ENCODE measurements at regions not wholly inside any gene's neighbourhood (a gene's known extent, or its start where the extent isn't known, plus 50 kb on each side); places are given as distances from the start of the nearest gene placed in this dataset.
"Not testable (repeated sequence)": the region's sequence is repeated elsewhere in the genome, so short reads cannot be mapped to it uniquely, and the experiment has no call there.

GRCh38 chr1:60842304-60842703, 240.1 kb upstream of the NFIA start:
- intact Hi-C loops (cut with DNase I) = loop anchor here in 5 of 10 donors (10.0 kb wide), 4 partner anchors 202 to 1012 kb away; no protein-coding TSS in a partner anchor
- Histone ChIP-seq H3K4me1 (no peaks in the 10 kb centered on the region), H3K27me3 (no peaks in the 10 kb centered on the region), H3K27ac (no peak overlapping the region), H3K4me3 (no peak overlapping the region), H3K36me3 (no peaks in the 10 kb centered on the region), H3K9me3 (peaks cover 0 to 17% (median 5%) of the 10 kb centered on the region in 12 donors)
- DNase-seq = no peak
- ATAC-seq = no peak
- TF ChIP-seq, protein P1, sequence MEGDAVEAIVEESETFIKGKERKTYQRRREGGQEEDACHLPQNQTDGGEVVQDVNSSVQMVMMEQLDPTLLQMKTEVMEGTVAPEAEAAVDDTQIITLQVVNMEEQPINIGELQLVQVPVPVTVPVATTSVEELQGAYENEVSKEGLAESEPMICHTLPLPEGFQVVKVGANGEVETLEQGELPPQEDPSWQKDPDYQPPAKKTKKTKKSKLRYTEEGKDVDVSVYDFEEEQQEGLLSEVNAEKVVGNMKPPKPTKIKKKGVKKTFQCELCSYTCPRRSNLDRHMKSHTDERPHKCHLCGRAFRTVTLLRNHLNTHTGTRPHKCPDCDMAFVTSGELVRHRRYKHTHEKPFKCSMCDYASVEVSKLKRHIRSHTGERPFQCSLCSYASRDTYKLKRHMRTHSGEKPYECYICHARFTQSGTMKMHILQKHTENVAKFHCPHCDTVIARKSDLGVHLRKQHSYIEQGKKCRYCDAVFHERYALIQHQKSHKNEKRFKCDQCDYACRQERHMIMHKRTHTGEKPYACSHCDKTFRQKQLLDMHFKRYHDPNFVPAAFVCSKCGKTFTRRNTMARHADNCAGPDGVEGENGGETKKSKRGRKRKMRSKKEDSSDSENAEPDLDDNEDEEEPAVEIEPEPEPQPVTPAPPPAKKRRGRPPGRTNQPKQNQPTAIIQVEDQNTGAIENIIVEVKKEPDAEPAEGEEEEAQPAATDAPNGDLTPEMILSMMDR (IDR thresholded peaks at IDR 0.05) = no peak
- TF ChIP-seq POLR2A (IDR thresholded peaks at IDR 0.05) = no peak
- WGBS, 4 donors = 80 to 95% (median 92%) methylated on average over 2 of the region's 2 CpGs

DNA sequence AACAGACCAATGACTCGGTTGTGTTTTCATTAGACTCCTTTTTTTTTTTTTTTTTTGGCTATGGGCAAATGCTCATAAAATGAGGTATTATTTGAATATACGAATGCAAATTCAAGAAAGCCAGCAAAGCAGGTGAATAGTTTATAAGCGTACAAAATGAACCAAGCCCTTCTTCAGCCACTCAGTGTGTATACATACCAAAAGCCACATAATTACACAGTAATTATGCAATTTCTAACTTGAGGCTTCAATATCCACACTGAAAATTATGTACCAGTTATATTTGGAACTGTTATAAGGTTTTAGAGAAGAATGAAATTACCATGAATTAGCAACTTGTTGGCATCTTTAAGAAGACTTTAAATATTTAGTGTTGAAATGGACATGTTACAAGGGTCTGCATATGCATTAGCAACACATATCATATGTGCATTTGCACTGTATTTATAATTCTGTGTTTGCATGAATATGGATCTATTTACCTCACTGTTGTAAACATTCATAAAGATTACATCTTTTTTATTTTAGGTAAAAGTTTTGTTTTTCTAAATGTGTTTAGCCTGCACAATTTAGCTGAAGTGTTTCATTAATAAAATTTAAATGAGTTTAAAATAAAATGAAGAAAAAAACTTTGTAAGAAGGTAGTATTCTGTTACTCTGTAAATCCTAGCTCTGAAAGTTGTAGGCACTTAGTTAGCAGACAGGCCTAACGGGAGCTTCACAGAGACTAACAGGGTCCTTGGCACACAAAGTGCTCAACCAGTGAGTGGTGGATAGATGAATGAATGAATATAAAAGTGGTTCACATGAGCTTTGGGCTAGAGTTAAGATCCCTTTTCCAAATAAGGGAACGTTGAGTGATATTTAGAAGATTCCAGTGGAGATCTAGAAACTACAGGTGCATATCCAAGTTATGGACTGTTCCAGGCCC, 241.0 kb upstream of the NFIA start:
- intact Hi-C loops (cut with DNase I) = loop anchor here in 5 of 10 donors (10.0 kb wide), 4 partner anchors 203 to 1013 kb away; no protein-coding TSS in a partner anchor
- Histone ChIP-seq H3K27ac (no peak overlapping the region), H3K4me1 (no peaks in the 10 kb centered on the region), H3K36me3 (no peaks in the 10 kb centered on the region), H3K27me3 (no peaks in the 10 kb centered on the region), H3K4me3 (no peak overlapping the region), H3K9me3 (peaks cover 0 to 17% (median 5%) of the 10 kb centered on the region in 12 donors)
- ATAC-seq (no peak), DNase-seq (no peak)
- TF ChIP-seq, protein P1 (IDR thresholded peaks at IDR 0.05) = no peak
- no peak for TF ChIP-seq POLR2A (IDR thresholded peaks at IDR 0.05)
- WGBS, 4 donors = 80 to 96% (median 92%) methylated on average over 5 of the region's 5 CpGs

DNA sequence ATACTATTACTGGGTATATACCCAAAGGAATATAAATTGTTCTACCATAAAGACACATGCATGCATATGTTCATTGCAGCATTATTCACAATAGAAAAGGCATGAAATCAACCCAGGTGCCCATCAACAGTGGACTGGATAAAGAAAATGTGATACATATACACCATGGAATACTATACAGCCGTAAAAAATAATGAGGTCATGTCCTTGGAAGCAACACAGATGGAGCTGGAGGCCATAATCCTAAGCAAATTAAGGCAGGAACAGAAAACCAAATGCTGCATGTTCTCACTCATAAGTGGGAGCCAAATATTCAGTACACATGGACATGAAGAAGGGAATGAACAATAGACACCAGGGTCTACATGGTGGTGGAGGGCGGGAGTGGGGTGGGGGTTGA, 241.9 kb upstream of the NFIA start:
- H3K36me3 ChIP-seq, H3K4me1 ChIP-seq, ATAC-seq: not testable (repeated sequence)

GRCh38 chr1:60835649-60836048, 246.7 kb upstream of the NFIA start:
- intact Hi-C loops (cut with DNase I) = no loop called here
- ATAC-seq (no peak), DNase-seq (no peak)
- H3K27ac ChIP-seq = no peak overlapping the region
- WGBS, 4 donors = 92 to 96% (median 94%) methylated on average over 5 of the region's 5 CpGs
- peaks cover 0 to 5% (median 0%) of the 10 kb centered on the region in 12 donors for H3K4me1 ChIP-seq
- no peak for TF ChIP-seq POLR2A (IDR thresholded peaks at IDR 0.05)
- TF ChIP-seq, protein P1 (IDR thresholded peaks at IDR 0.05) = no peak
- no peaks in the 10 kb centered on the region for H3K36me3 ChIP-seq
- no peaks in the 10 kb centered on the region for H3K9me3 ChIP-seq
- H3K27me3 ChIP-seq = no peaks in the 10 kb centered on the region
- H3K4me3 ChIP-seq = no peak overlapping the region

More for the DNA sequence above, 241.9 kb upstream of the NFIA start:
- 95 to 98% (median 97%) methylated on average over 2 of the region's 2 CpGs for WGBS, 4 donors
- not testable (repeated sequence) for H3K4me3 ChIP-seq, H3K27me3 ChIP-seq, DNase-seq, H3K27ac ChIP-seq
- intact Hi-C loops (cut with DNase I) = loop anchor here in 5 of 10 donors (10.0 kb wide), 4 partner anchors 204 to 1014 kb away; no protein-coding TSS in a partner anchor
- peaks cover 0 to 14% (median 5%) of the 10 kb centered on the region in 12 donors for H3K9me3 ChIP-seq
